ENCODE measurements at regions not wholly inside any gene's neighbourhood (a gene's known extent, or its start where the extent isn't known, plus 50 kb on each side); places are given as distances from the start of the nearest gene placed in this dataset.

- no peak for DNase-seq
Measured at GRCh38 chr6:134117409-134117808, 65.0 kb upstream of the SLC2A12 start.

GRCh38 chr6:134115715-134116074, 63.3 kb upstream of the SLC2A12 start:
- DNase-seq: no peak

- no peak for DNase-seq
Measured at GRCh38 chr6:134114918-134115714, 62.7 kb upstream of the SLC2A12 start.

- no peak for DNase-seq
Measured at GRCh38 chr6:134114489-134114888, 62.1 kb upstream of the SLC2A12 start.

GRCh38 chr6:134111726-134112125, 59.3 kb upstream of the SLC2A12 start:
- no peak for DNase-seq

GRCh38 chr6:134111062-134111677, 58.7 kb upstream of the SLC2A12 start:
- peak; percentile 47 for DNase-seq

GRCh38 chr6:134106702-134107101, 54.3 kb upstream of the SLC2A12 start:
- DNase-seq: no peak

GRCh38 chr6:134105940-134106339, 53.5 kb upstream of the SLC2A12 start:
- no peak for DNase-seq

GRCh38 chr6:134103006-134103405, 50.6 kb upstream of the SLC2A12 start:
- no peak for DNase-seq

Data from stimulated activated CD4-positive, alpha-beta T cell treated with anti-CD3 and anti-CD28 coated beads, Interleukin-4, amount 100 ng/mL, for 24 hours (primary cell).